Nephron (organoid): ENCODE measurements at regions not wholly inside any gene's neighbourhood (a gene's known extent, or its start where the extent isn't known, plus 50 kb on each side); places are given as distances from the start of the nearest gene placed in this dataset.
"Not testable (repeated sequence)": the region's sequence is repeated elsewhere in the genome, so short reads cannot be mapped to it uniquely, and the experiment has no call there.

Experiments
- H3K27ac Mint-ChIP-seq, 3 experiments: 2 replicates each; pipeline ENCODE4 v1.8.0; 2020; ENCODE audit warnings: mixed read lengths in 3 of 3, mild to moderate bottlenecking in 2 of 3, moderate library complexity in 1 of 3
- H3K27me3 Mint-ChIP-seq: 2 replicates; pipeline ENCODE4 v1.8.0; 2021; ENCODE audit warnings: low read depth, mild to moderate bottlenecking, moderate library complexity, mixed read lengths
- H3K36me3 Mint-ChIP-seq: 2 replicates; pipeline ENCODE4 v1.8.0; 2020; ENCODE audit warnings: low read depth, mixed read lengths
- H3K4me1 Mint-ChIP-seq: 2 replicates; pipeline ENCODE4 v1.8.0; 2020; ENCODE audit warnings: mixed read lengths
- H3K4me3 Mint-ChIP-seq, 3 experiments: 2 replicates each; pipeline ENCODE4 v1.8.0; 2020; ENCODE audit warnings: mild to moderate bottlenecking in 3 of 3, mixed read lengths in 3 of 3, moderate library complexity in 2 of 3
- H3K9me3 Mint-ChIP-seq: 2 replicates; pipeline ENCODE4 v1.8.0; 2020; ENCODE audit warnings: mixed read lengths
- CTCF ChIP-seq, 3 experiments: fragments of 200-600 bp; sonication (generic); IDR thresholded peaks; one replicate each; pipeline ENCODE4 v1.5.0; 2021; ENCODE audit warnings: antibody characterized with exemption in 3 of 3; ENCODE audit not compliant: unreplicated experiment in 3 of 3

GRCh38 chr1:189125694-189126093 lies 1352.0 kb downstream of the BRINP3 start:
- Mint-ChIP-seq H3K27ac (no peak overlapping the region), H3K4me1 (no peaks in the 10 kb centered on the region), H3K4me3 (no peak overlapping the region), H3K9me3 (peaks cover 5% of the 10 kb centered on the region), H3K27me3 (no peaks in the 10 kb centered on the region), H3K36me3 (no peaks in the 10 kb centered on the region)
- no peak for TF ChIP-seq CTCF (IDR thresholded peaks at IDR 0.05; ENCODE audit: unreplicated experiment in 3 of 3)

- TF ChIP-seq CTCF (IDR thresholded peaks at IDR 0.05; ENCODE audit: unreplicated experiment in 3 of 3) = no peak
- no peaks in the 10 kb centered on the region for H3K9me3 Mint-ChIP-seq
- no peaks in the 10 kb centered on the region for H3K36me3 Mint-ChIP-seq
- no peaks in the 10 kb centered on the region for H3K4me1 Mint-ChIP-seq
- H3K27ac Mint-ChIP-seq = no peak overlapping the region
- no peaks in the 10 kb centered on the region for H3K27me3 Mint-ChIP-seq
- no peak overlapping the region for H3K4me3 Mint-ChIP-seq
These were observed 1346.1 kb downstream of the BRINP3 start for GRCh38 chr1:189131576-189131975.

GRCh38 chr1:189139748-189140147 lies 1337.9 kb downstream of the BRINP3 start:
- not testable (repeated sequence) for H3K4me3 Mint-ChIP-seq, H3K36me3 Mint-ChIP-seq

GRCh38 chr1:189141056-189141455 lies 1336.6 kb downstream of the BRINP3 start:
- Mint-ChIP-seq H3K4me3 (no peak overlapping the region), H3K4me1 (no peaks in the 10 kb centered on the region), H3K27ac (no peak overlapping the region), H3K36me3 (no peaks in the 10 kb centered on the region), H3K27me3 (no peaks in the 10 kb centered on the region), H3K9me3 (no peaks in the 10 kb centered on the region)
- no peak for TF ChIP-seq CTCF (IDR thresholded peaks at IDR 0.05; ENCODE audit: unreplicated experiment in 3 of 3)

More at GRCh38 chr1:189139748-189140147, 1337.9 kb downstream of the BRINP3 start:
- H3K4me1 Mint-ChIP-seq, H3K9me3 Mint-ChIP-seq, H3K27me3 Mint-ChIP-seq, H3K27ac Mint-ChIP-seq: not testable (repeated sequence)

- Mint-ChIP-seq H3K9me3 (no peaks in the 10 kb centered on the region), H3K36me3 (no peaks in the 10 kb centered on the region)
- no peak for TF ChIP-seq CTCF (IDR thresholded peaks at IDR 0.05; ENCODE audit: unreplicated experiment in 3 of 3)
These were observed 1327.9 kb downstream of the BRINP3 start for GRCh38 chr1:189149547-189150375.

GRCh38 chr1:189150624-189151023 lies 1327.0 kb downstream of the BRINP3 start:
- Mint-ChIP-seq H3K27ac (no peak overlapping the region), H3K4me1 (no peaks in the 10 kb centered on the region), H3K27me3 (no peaks in the 10 kb centered on the region), H3K4me3 (no peak overlapping the region), H3K36me3 (no peaks in the 10 kb centered on the region), H3K9me3 (no peaks in the 10 kb centered on the region)
- no peak for TF ChIP-seq CTCF (IDR thresholded peaks at IDR 0.05; ENCODE audit: unreplicated experiment in 3 of 3)

More at GRCh38 chr1:189149547-189150375, 1327.9 kb downstream of the BRINP3 start:
- Mint-ChIP-seq H3K4me1 (no peaks in the 10 kb centered on the region), H3K27ac (no peak overlapping the region), H3K4me3 (no peak overlapping the region), H3K27me3 (no peaks in the 10 kb centered on the region)
